ENCODE measurements at regions not wholly inside any gene's neighbourhood (a gene's known extent, or its start where the extent isn't known, plus 50 kb on each side); places are given as distances from the start of the nearest gene placed in this dataset.
"Not testable (repeated sequence)": the region's sequence is repeated elsewhere in the genome, so short reads cannot be mapped to it uniquely, and the experiment has no call there.

DNA sequence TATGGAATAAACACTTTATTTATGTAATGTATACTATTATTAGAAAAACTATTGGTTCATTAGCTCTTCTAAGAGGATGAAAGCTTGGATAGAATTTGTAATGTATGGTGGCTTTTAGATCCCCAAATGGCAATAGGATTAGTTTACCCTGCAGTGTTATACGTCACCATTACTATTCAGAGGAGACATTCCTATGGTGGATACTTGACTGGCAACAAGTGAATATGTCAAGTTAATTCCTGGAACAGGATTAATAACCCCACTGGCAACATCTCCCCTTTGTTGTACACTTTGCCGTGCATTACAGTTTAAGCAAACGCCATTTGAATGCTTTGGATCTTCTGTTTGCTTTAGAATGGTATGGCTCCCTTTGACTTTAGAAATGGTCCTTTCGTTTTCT, 420.3 kb downstream of the FAM47B start:
- Histone ChIP-seq H3K23ac (ENCODE audit: low read depth, low read length, poor library complexity) (no peak overlapping the region), H3K4me2 (ENCODE audit: insufficient read depth, low read length, poor library complexity, severe bottlenecking) (no peak overlapping the region), H3K9me3 (replicated peaks in 1 of 2; ENCODE audit: control insufficient read depth in 2 of 2, insufficient read depth in 1 of 2, low read depth in 1 of 2, low read length in 2 of 2) (no peaks in the 10 kb centered on the region), H2AK5ac (ENCODE audit: low read depth, low read length) (no peak overlapping the region), H3K4me3 (ENCODE audit: low read length in 2 of 2) (no peak overlapping the region), H3K4ac (ENCODE audit: low read length) (no peak overlapping the region), H2BK12ac (ENCODE audit: low read length) (no peak overlapping the region), H3K36me3 (replicated peaks in 1 of 2; ENCODE audit: control insufficient read depth in 2 of 2, insufficient read depth in 2 of 2, low read length in 2 of 2) (no peaks in the 10 kb centered on the region), H4K8ac (ENCODE audit: low read depth, low read length) (no peak overlapping the region), H2BK120ac (ENCODE audit: low read depth, low read length) (no peak overlapping the region), H3K9ac (ENCODE audit: low read depth, low read length, poor library complexity) (no peak overlapping the region), H3K14ac (ENCODE audit: low read length) (no peak overlapping the region), H3K79me1 (ENCODE audit: low read depth, low read length) (no peaks in the 10 kb centered on the region), H3K27ac (replicated peaks; ENCODE audit: low read length) (no peak overlapping the region), H3K27me3 (ENCODE audit: control insufficient read depth in 3 of 3, insufficient read depth in 3 of 3, low read depth in 1 of 3, low read length in 3 of 3) (no peaks in the 10 kb centered on the region), H3K18ac (ENCODE audit: low read length) (no peak overlapping the region), H2AFZ (ENCODE audit: low read length) (no peak overlapping the region), H4K91ac (ENCODE audit: low read depth, low read length, poor library complexity) (no peak overlapping the region), H3K4me1 (ENCODE audit: control insufficient read depth in 2 of 2, insufficient read depth in 1 of 2, low read depth in 1 of 2, low read length in 2 of 2) (no peaks in the 10 kb centered on the region), H2BK5ac (ENCODE audit: low read length) (no peak overlapping the region), H2BK15ac (ENCODE audit: low read length) (no peak overlapping the region)
- WGBS, 2 donors (ENCODE audit: extremely low coverage in 2 of 2, insufficient read length in 2 of 2, insufficient replicate concordance in 1 of 2): no CpG with 5 or more reads among the region's 4 CpGs
- DNase-seq (ENCODE audit: low spot score): no peak

DNA sequence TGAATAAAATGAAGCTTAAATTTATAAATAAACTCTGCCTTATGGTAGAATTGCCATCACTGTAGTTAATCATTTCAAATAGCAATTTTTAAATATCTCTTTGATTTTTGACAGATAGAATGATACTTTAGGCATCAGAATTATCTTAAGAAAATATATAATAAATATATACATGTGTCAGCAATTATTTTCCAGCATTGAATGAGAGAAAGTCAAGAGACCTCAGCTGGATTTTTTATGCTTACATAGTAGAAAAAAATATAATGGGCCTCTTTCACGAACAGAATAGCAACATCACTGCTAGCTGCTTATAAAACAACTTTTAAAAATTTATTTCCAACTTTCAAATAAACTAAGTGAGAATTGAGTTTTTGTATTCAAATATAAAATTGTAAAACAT, 424.0 kb upstream of the MAGEB16 start:
- Histone ChIP-seq H4K8ac (ENCODE audit: low read depth, low read length) (no peak overlapping the region), H3K27me3 (ENCODE audit: control insufficient read depth in 3 of 3, insufficient read depth in 3 of 3, low read depth in 1 of 3, low read length in 3 of 3) (no peaks in the 10 kb centered on the region), H2AK5ac (ENCODE audit: low read depth, low read length) (no peak overlapping the region), H2BK120ac (ENCODE audit: low read depth, low read length) (no peak overlapping the region), H2BK5ac (ENCODE audit: low read length) (no peak overlapping the region), H3K27ac (replicated peaks; ENCODE audit: low read length) (no peak overlapping the region), H3K18ac (ENCODE audit: low read length) (no peak overlapping the region), H3K4ac (ENCODE audit: low read length) (no peak overlapping the region), H3K23ac (ENCODE audit: low read depth, low read length, poor library complexity) (no peak overlapping the region), H3K4me3 (ENCODE audit: low read length in 2 of 2) (no peak overlapping the region), H3K14ac (ENCODE audit: low read length) (no peak overlapping the region), H2AFZ (ENCODE audit: low read length) (no peak overlapping the region), H2BK12ac (ENCODE audit: low read length) (no peak overlapping the region), H2BK15ac (ENCODE audit: low read length) (no peak overlapping the region), H3K9ac (ENCODE audit: low read depth, low read length, poor library complexity) (no peak overlapping the region), H3K4me1 (ENCODE audit: control insufficient read depth in 2 of 2, insufficient read depth in 1 of 2, low read depth in 1 of 2, low read length in 2 of 2) (no peaks in the 10 kb centered on the region), H3K79me1 (ENCODE audit: low read depth, low read length) (no peaks in the 10 kb centered on the region), H3K9me3 (replicated peaks in 1 of 2; ENCODE audit: control insufficient read depth in 2 of 2, insufficient read depth in 1 of 2, low read depth in 1 of 2, low read length in 2 of 2) (no peaks in the 10 kb centered on the region), H3K4me2 (ENCODE audit: insufficient read depth, low read length, poor library complexity, severe bottlenecking) (no peak overlapping the region), H4K91ac (ENCODE audit: low read depth, low read length, poor library complexity) (no peak overlapping the region), H3K36me3 (replicated peaks in 1 of 2; ENCODE audit: control insufficient read depth in 2 of 2, insufficient read depth in 2 of 2, low read length in 2 of 2) (no peaks in the 10 kb centered on the region)
- WGBS, 2 donors (ENCODE audit: extremely low coverage in 2 of 2, insufficient read length in 2 of 2, insufficient replicate concordance in 1 of 2): no CpG with 5 or more reads among the region's 1 CpG
- DNase-seq (ENCODE audit: low spot score): no peak

DNA sequence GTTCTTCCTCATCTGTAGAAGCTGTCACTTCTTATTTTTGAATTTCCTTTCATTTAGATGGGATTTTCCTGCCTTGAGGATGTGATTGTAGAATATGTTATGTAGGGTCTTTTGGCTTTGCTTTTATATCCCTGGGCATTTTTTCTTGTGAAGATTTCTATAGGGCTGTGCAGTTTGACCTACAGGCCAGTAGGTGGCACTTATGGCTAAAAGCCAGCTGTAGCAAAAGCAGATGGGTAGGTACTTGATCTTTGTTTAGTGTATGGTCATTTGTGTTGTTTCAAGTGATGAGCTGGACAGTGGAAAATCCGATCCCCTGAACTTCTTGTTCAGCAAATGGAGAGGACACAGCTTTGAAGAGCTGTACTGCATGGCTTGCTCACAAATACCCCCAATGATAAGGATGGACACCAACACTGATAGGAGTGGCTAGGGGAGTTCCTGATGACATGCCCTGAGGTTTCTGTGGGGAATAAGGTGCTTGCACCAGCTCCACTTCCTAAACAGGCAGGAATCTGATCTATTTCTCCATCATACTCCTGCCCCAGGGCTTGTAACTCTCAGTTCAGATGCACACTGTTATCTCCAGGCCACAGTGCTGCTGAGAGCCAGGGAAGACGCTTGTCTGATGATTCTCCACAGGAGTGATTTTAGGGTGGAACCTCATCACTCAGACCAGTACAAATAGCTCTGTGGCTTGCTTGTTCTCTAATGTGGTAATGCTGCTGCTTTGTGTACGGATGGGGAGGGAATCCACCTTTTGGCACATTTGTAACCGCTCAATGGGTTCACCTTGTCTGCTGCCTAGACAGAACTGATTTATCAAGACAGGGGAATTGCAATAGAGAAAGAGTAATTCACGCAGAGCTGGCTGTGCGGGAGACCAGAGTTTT, 417.1 kb upstream of the MAGEB16 start:
- Histone ChIP-seq H3K4me3 (ENCODE audit: low read length in 2 of 2) (no peak overlapping the region), H2BK120ac (ENCODE audit: low read depth, low read length) (no peak overlapping the region), H2BK5ac (ENCODE audit: low read length) (no peak overlapping the region), H3K4ac (ENCODE audit: low read length) (no peak overlapping the region), H4K8ac (ENCODE audit: low read depth, low read length) (no peak overlapping the region), H3K4me2 (ENCODE audit: insufficient read depth, low read length, poor library complexity, severe bottlenecking) (no peak overlapping the region), H3K18ac (ENCODE audit: low read length) (no peak overlapping the region), H2AFZ (ENCODE audit: low read length) (no peak overlapping the region), H3K27me3 (ENCODE audit: control insufficient read depth in 3 of 3, insufficient read depth in 3 of 3, low read depth in 1 of 3, low read length in 3 of 3) (no peaks in the 10 kb centered on the region), H2AK5ac (ENCODE audit: low read depth, low read length) (no peak overlapping the region), H3K36me3 (replicated peaks in 1 of 2; ENCODE audit: control insufficient read depth in 2 of 2, insufficient read depth in 2 of 2, low read length in 2 of 2) (no peaks in the 10 kb centered on the region), H3K79me1 (ENCODE audit: low read depth, low read length) (no peaks in the 10 kb centered on the region), H4K91ac (ENCODE audit: low read depth, low read length, poor library complexity) (no peak overlapping the region), H2BK12ac (ENCODE audit: low read length) (no peak overlapping the region), H3K9me3 (replicated peaks in 1 of 2; ENCODE audit: control insufficient read depth in 2 of 2, insufficient read depth in 1 of 2, low read depth in 1 of 2, low read length in 2 of 2) (no peaks in the 10 kb centered on the region), H3K9ac (ENCODE audit: low read depth, low read length, poor library complexity) (no peak overlapping the region), H3K23ac (ENCODE audit: low read depth, low read length, poor library complexity) (no peak overlapping the region), H3K27ac (replicated peaks; ENCODE audit: low read length) (no peak overlapping the region), H2BK15ac (ENCODE audit: low read length) (no peak overlapping the region), H3K4me1 (ENCODE audit: control insufficient read depth in 2 of 2, insufficient read depth in 1 of 2, low read depth in 1 of 2, low read length in 2 of 2) (no peaks in the 10 kb centered on the region), H3K14ac (ENCODE audit: low read length) (peak overlapping the region; percentile 94)
- no CpG with 5 or more reads among the region's 6 CpGs for WGBS, 2 donors (ENCODE audit: extremely low coverage in 2 of 2, insufficient read length in 2 of 2, insufficient replicate concordance in 1 of 2)
- no peak for DNase-seq (ENCODE audit: low spot score)

DNA sequence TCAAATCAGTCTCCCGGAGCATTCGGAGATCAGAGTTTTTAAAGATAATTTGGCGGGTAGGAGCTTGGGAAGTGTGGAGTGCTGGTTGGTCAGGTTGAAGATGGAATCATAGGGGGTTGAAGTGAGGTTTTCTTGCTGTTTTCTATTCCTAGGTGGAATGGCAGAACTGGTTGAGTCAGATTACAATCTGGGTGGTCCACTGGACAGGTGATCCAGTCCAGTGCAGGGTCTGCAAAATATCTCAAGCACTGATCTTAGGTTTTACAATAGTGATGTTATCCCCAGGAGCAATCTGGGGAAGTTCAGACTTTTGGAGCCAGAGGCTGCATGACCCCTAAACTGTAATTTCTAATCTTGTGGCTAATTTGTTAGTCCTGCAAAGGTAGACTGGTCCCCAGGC, 416.4 kb upstream of the MAGEB16 start:
- not testable (repeated sequence) for H3K14ac ChIP-seq (ENCODE audit: low read length); DNase-seq (ENCODE audit: low spot score); H2BK120ac ChIP-seq (ENCODE audit: low read depth, low read length); H3K27me3 ChIP-seq (ENCODE audit: control insufficient read depth in 3 of 3, insufficient read depth in 3 of 3, low read depth in 1 of 3, low read length in 3 of 3); H4K8ac ChIP-seq (ENCODE audit: low read depth, low read length); H4K91ac ChIP-seq (ENCODE audit: low read depth, low read length, poor library complexity); H3K18ac ChIP-seq (ENCODE audit: low read length); H2AFZ ChIP-seq (ENCODE audit: low read length); H2AK5ac ChIP-seq (ENCODE audit: low read depth, low read length); H3K23ac ChIP-seq (ENCODE audit: low read depth, low read length, poor library complexity); H3K27ac ChIP-seq (replicated peaks; ENCODE audit: low read length); H3K79me1 ChIP-seq (ENCODE audit: low read depth, low read length); H3K9me3 ChIP-seq (replicated peaks in 1 of 2; ENCODE audit: control insufficient read depth in 2 of 2, insufficient read depth in 1 of 2, low read depth in 1 of 2, low read length in 2 of 2); H3K36me3 ChIP-seq (replicated peaks in 1 of 2; ENCODE audit: control insufficient read depth in 2 of 2, insufficient read depth in 2 of 2, low read length in 2 of 2); H2BK5ac ChIP-seq (ENCODE audit: low read length); H3K4me2 ChIP-seq (ENCODE audit: insufficient read depth, low read length, poor library complexity, severe bottlenecking); H3K9ac ChIP-seq (ENCODE audit: low read depth, low read length, poor library complexity); H2BK15ac ChIP-seq (ENCODE audit: low read length); H2BK12ac ChIP-seq (ENCODE audit: low read length); H3K4ac ChIP-seq (ENCODE audit: low read length); H3K4me1 ChIP-seq (ENCODE audit: control insufficient read depth in 2 of 2, insufficient read depth in 1 of 2, low read depth in 1 of 2, low read length in 2 of 2); H3K4me3 ChIP-seq (ENCODE audit: low read length in 2 of 2)
- no CpG with 5 or more reads among the region's 3 CpGs for WGBS, 2 donors (ENCODE audit: extremely low coverage in 2 of 2, insufficient read length in 2 of 2, insufficient replicate concordance in 1 of 2)
